ENCODE measurements at regions not wholly inside any gene's neighbourhood (a gene's known extent, or its start where the extent isn't known, plus 50 kb on each side); places are given as distances from the start of the nearest gene placed in this dataset.
"Not testable (repeated sequence)": the region's sequence is repeated elsewhere in the genome, so short reads cannot be mapped to it uniquely, and the experiment has no call there.

- DNase-seq, H3K9me3 Mint-ChIP-seq: not testable (repeated sequence)
These were observed 223.6 kb downstream of the TMEM121 start for GRCh38 chr14:105749870-105750541.

GRCh38 chr14:105751291-105751751 lies 224.9 kb downstream of the TMEM121 start:
- not testable (repeated sequence) for DNase-seq, H3K27me3 Mint-ChIP-seq, H3K9me3 Mint-ChIP-seq, H3K4me1 Mint-ChIP-seq, H3K4me3 Mint-ChIP-seq, H3K27ac Mint-ChIP-seq, H3K36me3 Mint-ChIP-seq

More at GRCh38 chr14:105749870-105750541, 223.6 kb downstream of the TMEM121 start:
- not testable (repeated sequence) for H3K27me3 Mint-ChIP-seq, H3K4me3 Mint-ChIP-seq, H3K27ac Mint-ChIP-seq, H3K4me1 Mint-ChIP-seq, H3K36me3 Mint-ChIP-seq

GRCh38 chr14:105752420-105752819 lies 226.0 kb downstream of the TMEM121 start:
- not testable (repeated sequence) for H3K9me3 Mint-ChIP-seq, DNase-seq, H3K4me1 Mint-ChIP-seq, H3K36me3 Mint-ChIP-seq, H3K27ac Mint-ChIP-seq, H3K4me3 Mint-ChIP-seq, H3K27me3 Mint-ChIP-seq

DNA sequence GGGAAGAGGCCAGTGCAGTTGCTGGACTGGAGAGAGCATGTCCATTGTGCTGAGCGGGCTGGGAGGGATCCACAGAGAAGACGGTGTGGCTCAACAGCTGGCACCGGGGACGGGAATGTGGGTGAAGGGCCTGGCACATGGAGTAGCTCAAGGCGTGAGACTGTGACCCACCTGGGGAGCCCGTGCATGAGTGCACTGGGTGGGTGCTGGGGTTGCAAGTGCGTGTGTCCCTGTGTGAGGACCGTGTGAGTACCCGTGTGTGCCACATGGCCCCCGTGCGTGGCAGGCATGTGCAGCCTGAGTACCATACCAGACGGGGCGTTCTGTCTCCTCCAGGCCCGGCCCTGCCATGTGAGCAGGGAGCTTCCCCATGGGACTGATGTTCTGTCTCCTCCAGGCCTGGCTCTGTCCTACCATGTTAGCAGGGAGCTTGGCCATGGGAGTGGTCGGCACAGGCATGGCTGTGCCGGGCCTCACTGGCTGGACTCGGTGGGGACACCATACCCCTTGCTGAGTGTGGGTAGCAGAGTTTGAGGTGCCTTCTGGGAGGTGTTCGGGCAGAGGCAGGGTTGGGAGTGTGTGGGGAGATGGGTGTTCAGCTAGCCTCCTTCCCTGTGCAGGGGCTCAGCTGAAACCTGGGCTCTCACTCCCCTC lies 234.4 kb downstream of the TMEM121 start:
- Mint-ChIP-seq H3K27ac (peak overlapping the region; percentile 42), H3K4me1 (no peaks in the 10 kb centered on the region), H3K36me3 (no peaks in the 10 kb centered on the region), H3K4me3 (no peak overlapping the region), H3K27me3 (no peaks in the 10 kb centered on the region), H3K9me3 (peaks cover 7% of the 10 kb centered on the region)
- DNase-seq: no peak

GRCh38 chr14:105761345-105761740 lies 235.0 kb downstream of the TMEM121 start:
- not testable (repeated sequence) for H3K4me3 Mint-ChIP-seq, H3K36me3 Mint-ChIP-seq, H3K27ac Mint-ChIP-seq, H3K4me1 Mint-ChIP-seq, H3K9me3 Mint-ChIP-seq, DNase-seq, H3K27me3 Mint-ChIP-seq

DNA sequence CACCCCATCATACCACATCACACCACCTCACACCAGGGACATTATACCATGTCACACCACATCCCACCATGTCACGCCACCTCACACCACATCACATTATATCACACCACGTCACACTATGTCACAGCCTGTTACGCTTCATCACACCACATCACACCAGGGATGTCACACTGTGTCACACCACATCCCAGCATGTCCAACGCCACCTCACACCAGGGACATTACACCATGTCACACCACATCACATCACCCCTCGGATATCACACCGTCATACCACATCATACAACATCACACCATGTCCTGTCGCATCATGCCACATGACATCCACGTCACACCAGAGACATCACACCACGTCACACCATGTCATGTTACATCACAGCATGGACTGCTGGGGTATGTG lies 235.5 kb downstream of the TMEM121 start:
- no peak overlapping the region for H3K27ac Mint-ChIP-seq
- no peaks in the 10 kb centered on the region for H3K27me3 Mint-ChIP-seq
- no peaks in the 10 kb centered on the region for H3K4me1 Mint-ChIP-seq
- no peaks in the 10 kb centered on the region for H3K36me3 Mint-ChIP-seq
- peaks cover 7% of the 10 kb centered on the region for H3K9me3 Mint-ChIP-seq
- no peak for DNase-seq
- no peak overlapping the region for H3K4me3 Mint-ChIP-seq

GRCh38 chr14:105762262-105762661 lies 235.9 kb downstream of the TMEM121 start:
- not testable (repeated sequence) for H3K27me3 Mint-ChIP-seq, H3K4me1 Mint-ChIP-seq, H3K27ac Mint-ChIP-seq, DNase-seq, H3K9me3 Mint-ChIP-seq, H3K36me3 Mint-ChIP-seq, H3K4me3 Mint-ChIP-seq

DNA sequence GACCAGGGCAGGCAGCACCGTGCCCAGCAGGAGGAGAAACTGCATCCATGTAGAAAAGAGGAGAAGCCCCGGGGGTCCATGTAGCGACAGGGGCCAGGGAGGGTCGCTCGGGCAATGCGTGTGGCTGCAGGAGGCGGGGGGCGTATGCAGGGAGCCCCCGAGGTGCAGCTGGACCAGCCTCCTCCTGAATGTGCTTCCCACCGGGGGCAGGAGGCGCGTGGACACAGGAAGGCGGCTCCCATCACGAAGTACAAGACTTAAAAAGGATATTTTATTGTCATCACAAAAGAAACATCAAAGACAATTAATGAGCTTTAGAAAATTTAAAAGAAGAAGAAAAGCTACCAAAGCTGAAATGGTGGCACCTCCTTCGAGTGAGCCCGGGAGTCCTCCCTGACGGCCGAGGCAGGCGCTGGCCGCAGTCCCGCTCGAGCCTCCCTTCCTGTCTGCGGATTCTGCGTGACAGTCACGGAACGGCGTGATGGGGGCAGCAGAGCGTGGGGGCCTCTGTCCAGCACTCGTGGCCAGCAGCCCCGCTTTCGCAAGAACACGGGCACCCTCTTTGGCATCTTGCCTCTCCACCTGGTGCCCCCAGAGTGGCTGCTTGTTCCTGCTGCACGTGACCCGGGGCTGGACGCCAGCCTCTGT lies 238.0 kb downstream of the TMEM121 start:
- not testable (repeated sequence) for H3K4me1 Mint-ChIP-seq, H3K27ac Mint-ChIP-seq, H3K4me3 Mint-ChIP-seq, H3K9me3 Mint-ChIP-seq, DNase-seq, H3K27me3 Mint-ChIP-seq, H3K36me3 Mint-ChIP-seq

GRCh38 chr14:105765072-105765825 lies 238.9 kb downstream of the TMEM121 start:
- H3K4me3 Mint-ChIP-seq, H3K4me1 Mint-ChIP-seq, DNase-seq, H3K9me3 Mint-ChIP-seq, H3K27ac Mint-ChIP-seq, H3K36me3 Mint-ChIP-seq, H3K27me3 Mint-ChIP-seq: not testable (repeated sequence)

- Mint-ChIP-seq H3K36me3 (no peaks in the 10 kb centered on the region), H3K4me1 (no peaks in the 10 kb centered on the region), H3K4me3 (no peak overlapping the region), H3K27me3 (no peaks in the 10 kb centered on the region), H3K27ac (no peak overlapping the region), H3K9me3 (no peaks in the 10 kb centered on the region)
- DNase-seq: no peak
These were observed 239.7 kb downstream of the TMEM121 start for GRCh38 chr14:105765893-105766614.

GRCh38 chr14:105767315-105767714 lies 240.9 kb downstream of the TMEM121 start:
- no peaks in the 10 kb centered on the region for H3K9me3 Mint-ChIP-seq
- no peaks in the 10 kb centered on the region for H3K27me3 Mint-ChIP-seq
- no peaks in the 10 kb centered on the region for H3K4me1 Mint-ChIP-seq
- H3K36me3 Mint-ChIP-seq: no peaks in the 10 kb centered on the region
- H3K4me3 Mint-ChIP-seq: no peak overlapping the region
- no peak overlapping the region for H3K27ac Mint-ChIP-seq
- no peak for DNase-seq

- H3K4me3 Mint-ChIP-seq, DNase-seq, H3K27me3 Mint-ChIP-seq, H3K36me3 Mint-ChIP-seq, H3K4me1 Mint-ChIP-seq, H3K27ac Mint-ChIP-seq, H3K9me3 Mint-ChIP-seq: not testable (repeated sequence)
These were observed 241.7 kb downstream of the TMEM121 start for GRCh38 chr14:105768039-105768438.

DNA sequence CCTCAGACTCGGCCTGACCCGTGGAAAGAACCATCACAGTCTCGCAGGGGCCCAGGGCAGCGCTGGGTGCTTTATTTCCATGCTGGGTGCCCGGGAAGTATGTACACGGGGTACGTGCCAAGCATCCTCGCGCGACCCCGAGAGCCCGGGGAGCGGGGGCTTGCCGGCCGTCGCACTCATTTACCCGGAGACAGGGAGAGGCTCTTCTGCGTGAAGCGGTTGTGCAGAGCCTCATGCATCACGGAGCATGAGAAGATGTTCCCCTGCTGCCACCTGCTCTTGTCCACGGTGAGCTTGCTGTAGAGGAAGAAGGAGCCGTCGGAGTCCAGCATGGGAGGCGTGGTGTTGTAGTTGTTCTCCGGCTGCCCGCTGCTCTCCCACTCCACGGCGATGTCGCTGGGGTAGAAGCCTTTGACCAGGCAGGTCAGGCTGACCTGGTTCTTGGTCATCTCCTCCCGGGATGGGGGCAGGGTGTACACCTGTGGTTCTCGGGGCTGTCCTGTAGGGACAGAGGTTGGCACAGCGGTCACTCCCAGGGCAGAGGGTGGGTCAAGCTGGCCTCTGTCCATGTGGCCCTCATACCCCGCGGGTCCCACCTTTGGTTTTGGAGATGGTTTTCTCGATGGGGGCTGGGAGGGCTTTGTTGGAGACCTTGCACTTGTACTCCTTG lies 242.8 kb downstream of the TMEM121 start:
- DNase-seq, H3K27ac Mint-ChIP-seq, H3K27me3 Mint-ChIP-seq, H3K9me3 Mint-ChIP-seq, H3K36me3 Mint-ChIP-seq, H3K4me1 Mint-ChIP-seq, H3K4me3 Mint-ChIP-seq: not testable (repeated sequence)

GRCh38 chr14:105770619-105771216 lies 244.3 kb downstream of the TMEM121 start:
- H3K36me3 Mint-ChIP-seq, H3K27ac Mint-ChIP-seq, H3K9me3 Mint-ChIP-seq, H3K4me3 Mint-ChIP-seq, H3K27me3 Mint-ChIP-seq, H3K4me1 Mint-ChIP-seq, DNase-seq: not testable (repeated sequence)

Measured in activated naive CD8-positive, alpha-beta T cell treated with anti-CD3 and anti-CD28 coated beads for 36 hours (primary cell).